GM12875 (cell line): ENCODE measurements at regions not wholly inside any gene's neighbourhood (a gene's known extent, or its start where the extent isn't known, plus 50 kb on each side); places are given as distances from the start of the nearest gene placed in this dataset.

Experiments used
- H3K4me3 ChIP-seq: one replicate; pipeline ENCODE4 v1.5.1; 2011; ENCODE audit warnings: low read depth, low read length, control low read depth
- TF ChIP-seq, protein P1 (sequence below): IDR thresholded peaks from 2 replicates; pipeline ENCODE4 v1.5.1; 2011; ENCODE audit warnings: low read depth, mild to moderate bottlenecking, control low read depth, inconsistent platforms, low read length, moderate library complexity, borderline replicate concordance; ENCODE audit not compliant: insufficient read depth

DNA sequence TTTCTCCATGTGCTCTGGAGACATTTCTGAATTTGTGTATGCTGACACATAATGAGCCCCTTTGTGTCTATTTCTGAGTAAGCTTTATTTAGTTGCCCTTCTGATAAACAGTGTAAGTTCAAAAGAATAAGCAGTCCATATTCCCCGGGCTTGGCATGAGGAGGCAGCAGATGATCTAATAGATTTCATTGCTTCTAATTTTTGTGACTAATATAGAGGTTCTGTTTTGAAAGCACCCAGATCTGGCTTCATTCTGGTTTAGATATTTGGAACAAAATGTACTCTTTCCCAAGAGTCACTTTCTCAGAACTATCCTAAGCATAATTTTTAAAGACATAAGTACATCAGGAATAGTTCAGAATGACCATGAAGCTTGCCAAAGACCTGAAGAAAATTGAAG is 290.9 kb downstream of the BTG1 start:
- TF ChIP-seq, protein P1, sequence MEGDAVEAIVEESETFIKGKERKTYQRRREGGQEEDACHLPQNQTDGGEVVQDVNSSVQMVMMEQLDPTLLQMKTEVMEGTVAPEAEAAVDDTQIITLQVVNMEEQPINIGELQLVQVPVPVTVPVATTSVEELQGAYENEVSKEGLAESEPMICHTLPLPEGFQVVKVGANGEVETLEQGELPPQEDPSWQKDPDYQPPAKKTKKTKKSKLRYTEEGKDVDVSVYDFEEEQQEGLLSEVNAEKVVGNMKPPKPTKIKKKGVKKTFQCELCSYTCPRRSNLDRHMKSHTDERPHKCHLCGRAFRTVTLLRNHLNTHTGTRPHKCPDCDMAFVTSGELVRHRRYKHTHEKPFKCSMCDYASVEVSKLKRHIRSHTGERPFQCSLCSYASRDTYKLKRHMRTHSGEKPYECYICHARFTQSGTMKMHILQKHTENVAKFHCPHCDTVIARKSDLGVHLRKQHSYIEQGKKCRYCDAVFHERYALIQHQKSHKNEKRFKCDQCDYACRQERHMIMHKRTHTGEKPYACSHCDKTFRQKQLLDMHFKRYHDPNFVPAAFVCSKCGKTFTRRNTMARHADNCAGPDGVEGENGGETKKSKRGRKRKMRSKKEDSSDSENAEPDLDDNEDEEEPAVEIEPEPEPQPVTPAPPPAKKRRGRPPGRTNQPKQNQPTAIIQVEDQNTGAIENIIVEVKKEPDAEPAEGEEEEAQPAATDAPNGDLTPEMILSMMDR, result no peak

DNA sequence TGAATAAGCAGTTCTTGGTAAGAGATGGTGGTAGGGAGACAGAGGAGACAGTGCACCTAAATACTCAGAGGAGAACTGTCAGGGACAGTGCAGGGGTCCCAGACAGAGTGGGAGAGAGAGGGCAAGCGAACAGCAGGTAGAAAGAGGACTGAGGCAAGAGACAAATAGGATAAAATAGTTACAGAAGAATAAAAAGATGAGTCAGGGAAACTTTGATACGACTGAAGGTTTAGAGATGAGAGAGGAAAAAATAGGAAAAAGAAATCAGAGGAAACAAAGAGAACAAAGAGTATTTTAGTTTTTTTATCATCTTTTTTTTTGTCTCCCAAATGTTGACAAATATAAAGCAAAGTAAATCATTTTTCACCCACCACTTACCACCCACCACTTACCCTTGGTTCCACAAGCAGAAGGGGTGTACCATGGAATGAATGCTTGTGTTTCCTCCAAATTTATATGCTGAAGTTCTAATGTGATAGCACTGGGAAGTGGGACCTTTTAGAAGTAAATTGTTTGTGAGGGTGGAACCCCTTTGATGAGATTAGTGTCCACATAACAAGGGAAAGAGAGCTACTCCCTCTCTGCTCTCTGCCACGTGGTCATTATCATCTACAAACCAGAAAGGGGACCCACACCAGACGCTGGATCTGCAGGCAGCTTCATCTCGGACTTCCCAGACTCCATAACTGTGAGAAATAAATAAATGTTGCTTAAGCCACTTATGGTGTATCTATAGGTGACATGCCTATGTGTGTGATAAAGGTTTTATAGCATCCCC is 292.1 kb downstream of the BTG1 start:
- TF ChIP-seq, protein P1, result no peak

More for the DNA sequence above, 290.9 kb downstream of the BTG1 start:
- no peak overlapping the region for H3K4me3 ChIP-seq

DNA sequence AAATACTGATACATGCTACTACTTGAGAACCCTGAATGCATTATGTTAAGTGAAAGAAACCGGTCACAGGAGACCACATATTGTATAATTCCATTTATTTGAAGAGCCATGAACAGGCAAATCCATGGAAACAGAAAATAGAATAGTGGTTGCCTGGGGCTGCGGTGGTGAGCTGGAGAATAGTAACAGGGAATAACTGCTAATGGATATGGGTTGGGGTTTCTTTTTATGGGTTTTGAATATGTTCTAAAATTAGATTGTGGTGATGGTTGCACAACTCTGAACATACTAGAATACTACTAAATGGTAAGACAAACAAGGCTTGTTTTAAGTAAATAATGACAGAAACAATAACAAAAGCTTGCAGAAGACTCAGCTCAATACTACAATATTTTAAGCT is 293.0 kb downstream of the BTG1 start:
- no peak overlapping the region for H3K4me3 ChIP-seq
- TF ChIP-seq, protein P1, result no peak

More for the DNA sequence above, 292.1 kb downstream of the BTG1 start:
- H3K4me3 ChIP-seq, result no peak overlapping the region

DNA sequence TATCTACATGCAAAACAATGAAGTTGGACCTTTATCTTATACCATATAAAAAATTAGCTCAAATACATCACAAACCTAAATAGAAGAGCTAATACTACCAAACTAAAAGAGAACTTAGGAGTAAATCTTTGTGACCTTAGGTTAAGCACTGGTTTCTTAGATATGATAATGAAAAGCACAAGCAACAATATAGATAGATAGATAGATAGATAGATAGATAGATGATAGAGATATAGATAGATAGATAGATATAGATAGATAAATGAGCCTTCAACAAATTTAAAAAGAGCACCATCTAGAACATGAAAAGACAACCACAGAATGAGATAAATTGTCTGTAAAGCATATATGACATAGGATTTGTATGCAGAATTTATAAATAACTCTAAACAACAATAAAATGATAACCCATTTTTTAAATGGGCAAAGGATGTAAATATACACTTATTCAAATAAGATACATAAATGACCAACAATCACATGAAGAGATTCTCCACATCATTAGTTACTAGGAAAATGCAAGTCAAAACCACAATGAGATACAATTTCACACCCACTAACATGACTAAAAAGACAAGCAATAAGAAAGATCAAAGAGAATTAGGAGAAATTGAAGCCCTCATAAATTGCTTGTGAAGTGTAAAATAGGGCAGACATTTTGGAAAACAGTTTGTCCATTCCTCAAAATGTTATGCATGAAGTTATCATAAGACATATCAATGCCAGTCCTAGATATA is 293.7 kb downstream of the BTG1 start:
- TF ChIP-seq, protein P1, result no peak
- H3K4me3 ChIP-seq, result no peak overlapping the region

DNA sequence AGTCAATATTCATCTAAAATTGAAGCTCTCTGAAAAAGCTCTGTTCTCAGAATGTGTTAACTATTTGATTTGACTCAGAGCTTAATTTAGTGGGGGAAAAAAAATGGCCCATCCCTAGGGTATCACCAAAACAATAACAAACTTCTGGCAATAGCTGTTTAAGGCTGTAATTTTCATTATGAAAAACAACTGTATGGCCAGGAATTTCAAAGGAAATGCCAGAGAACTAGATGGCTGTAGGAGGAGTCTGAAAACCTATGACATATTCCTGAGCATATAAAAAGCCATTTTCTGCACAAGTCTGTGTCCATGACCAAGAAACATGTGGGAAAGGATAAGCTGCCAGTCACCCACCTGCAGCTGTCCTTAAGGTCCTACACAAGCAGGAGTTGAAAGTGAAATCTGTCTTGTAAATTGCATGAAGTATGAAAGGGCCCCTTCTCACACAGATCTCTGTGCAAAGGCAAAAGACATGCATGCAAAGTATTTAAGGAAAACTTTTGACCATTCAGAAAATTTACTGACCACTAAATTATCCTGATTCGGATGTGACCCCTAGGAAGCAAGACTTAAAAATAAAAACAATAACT is 299.1 kb downstream of the BTG1 start:
- TF ChIP-seq, protein P1, result no peak

DNA sequence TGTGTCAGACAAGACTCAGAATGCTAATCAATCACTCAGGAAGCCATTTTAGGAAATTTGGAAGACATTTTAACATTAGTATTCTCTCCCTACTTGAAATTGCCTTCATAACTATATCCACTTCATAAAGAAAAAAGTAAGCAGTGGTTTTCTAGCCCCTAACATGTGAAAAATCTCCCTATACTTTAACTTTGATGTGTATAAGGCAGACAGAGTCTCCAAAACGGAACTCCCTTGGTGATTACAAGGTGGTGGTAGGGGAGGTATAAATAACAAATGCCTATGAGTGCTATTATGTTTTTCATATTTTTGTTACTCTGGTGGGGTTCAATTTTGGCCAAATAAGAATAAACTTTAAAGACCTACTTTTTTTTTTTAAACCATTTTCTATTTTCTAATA is 300.3 kb downstream of the BTG1 start:
- H3K4me3 ChIP-seq, result no peak overlapping the region
- TF ChIP-seq, protein P1, result no peak

More for the DNA sequence above, 299.1 kb downstream of the BTG1 start:
- no peak overlapping the region for H3K4me3 ChIP-seq
